HEK293T (cell line): ENCODE measurements at regions not wholly inside any gene's neighbourhood (a gene's known extent, or its start where the extent isn't known, plus 50 kb on each side); places are given as distances from the start of the nearest gene placed in this dataset.

ENCODE experiments used
- FOXK2 ChIP-seq: fragments of 450-650 bp; IDR thresholded peaks from 2 replicates; pipeline ENCODE4 v1.6.1; 2016; ENCODE audit warnings: mild to moderate bottlenecking
- SP1 ChIP-seq: fragments of 450-650 bp; IDR thresholded peaks from 2 replicates; pipeline ENCODE4 v1.6.1; 2017

GRCh38 chr5:155943516-155944407 lies 383.2 kb upstream of the SGCD start:
- TF ChIP-seq FOXK2 (no peak), SP1 (no peak)
